ENCODE measurements at regions not wholly inside any gene's neighbourhood (a gene's known extent, or its start where the extent isn't known, plus 50 kb on each side); places are given as distances from the start of the nearest gene placed in this dataset.

- DNase-seq, result no peak
- Histone ChIP-seq H2BK5ac (ENCODE audit: low read depth, low read length, poor library complexity, severe bottlenecking) (no peak overlapping the region), H2BK120ac (ENCODE audit: low read depth, low read length) (no peak overlapping the region), H3K9me1 (ENCODE audit: insufficient read depth, low read length) (no peaks in the 10 kb centered on the region), H2AK9ac (replicated peaks; ENCODE audit: low read depth, low read length, poor library complexity) (no peak overlapping the region), H3K4me3 (ENCODE audit: insufficient read depth, low read depth, low read length) (no peak overlapping the region), H4K8ac (ENCODE audit: low read depth in 2 of 2, low read length in 2 of 2) (no peak overlapping the region), H2BK15ac (ENCODE audit: low read depth, low read length) (no peak overlapping the region), H2AFZ (replicated peaks; ENCODE audit: low read length, poor library complexity) (no peak overlapping the region), H3K14ac (replicated peaks; ENCODE audit: low read depth, low read length) (no peak overlapping the region), H2AK5ac (ENCODE audit: low read depth, low read length) (no peak overlapping the region), H3K36me3 (ENCODE audit: control insufficient read depth, insufficient read depth, low read length) (no peaks in the 10 kb centered on the region), H3K18ac (ENCODE audit: low read depth, low read length) (no peak overlapping the region), H3K79me1 (ENCODE audit: low read depth in 1 of 2, low read length in 2 of 2) (no peaks in the 10 kb centered on the region), H3K4me1 (ENCODE audit: control insufficient read depth, insufficient read depth, low read length) (no peaks in the 10 kb centered on the region), H3K27me3 (ENCODE audit: control insufficient read depth, insufficient read depth, low read length) (no peaks in the 10 kb centered on the region), H3K23ac (ENCODE audit: low read depth, low read length) (no peak overlapping the region), H4K91ac (ENCODE audit: insufficient read depth, low read depth, low read length) (no peak overlapping the region), H3K56ac (ENCODE audit: extremely low read depth, insufficient read depth, low read length) (no peak overlapping the region), H3K27ac (ENCODE audit: insufficient read depth, low read length) (no peak overlapping the region), H3K9ac (ENCODE audit: low read depth, low read length) (no peak overlapping the region), H4K5ac (ENCODE audit: low read depth, low read length) (no peak overlapping the region), H3K4me2 (ENCODE audit: low read depth, low read length) (no peak overlapping the region), H2BK20ac (ENCODE audit: low read depth, low read length) (no peak overlapping the region), H3K9me3 (ENCODE audit: control insufficient read depth, insufficient read depth, low read length) (no peaks in the 10 kb centered on the region), H4K20me1 (ENCODE audit: insufficient read depth, low read length) (no peaks in the 10 kb centered on the region), H3K4ac (ENCODE audit: low read depth, low read length) (no peak overlapping the region)
- WGBS, 2 experiments (ENCODE audit: extremely low coverage in 2 of 2, insufficient read length in 1 of 2), result no CpG with 5 or more reads among the region's 2 CpGs
- CTCF ChIA-PET, result no interaction called here
- intact Hi-C loops (cut with micrococcal nuclease) (no loop called here), in situ Hi-C loops (cut with MboI; ENCODE audit: low sequenced_read_pairs) (no loop called here), dilution Hi-C loops (cut with HindIII; ENCODE audit: low sequenced_read_pairs, unreplicated experiment) (no loop called here)
- BruUV-seq (replicated peaks), result no TSS peak
- ATAC-seq (ENCODE audit: low read depth), result no peak
- no peak for TF ChIP-seq FOS (IDR thresholded peaks at IDR 0.05; ENCODE audit: low read depth, low read length)
- TF ChIP-seq ELK1 (IDR thresholded peaks at IDR 0.05; ENCODE audit: borderline replicate concordance, low read depth, low read length), result no peak
- TF ChIP-seq CTCF (conservative IDR thresholded peaks at IDR 0.05; ENCODE audit: low read depth, low read length), result no peak
- no peak for TF ChIP-seq MAZ (IDR thresholded peaks at IDR 0.05; ENCODE audit: borderline replicate concordance, low read depth, low read length)
- TF ChIP-seq BHLHE40 (IDR thresholded peaks at IDR 0.05; ENCODE audit: low read depth, low read length), result no peak
- no peak for TF ChIP-seq RFX5 (IDR thresholded peaks at IDR 0.05; ENCODE audit: low read depth, low read length)
- TF ChIP-seq NFE2L2 (IDR thresholded peaks at IDR 0.05; ENCODE audit: low read depth, low read length), result no peak
- no peak for TF ChIP-seq MAFK (IDR thresholded peaks at IDR 0.05; ENCODE audit: low read depth, low read length)
- TF ChIP-seq RAD21 (IDR thresholded peaks at IDR 0.05; ENCODE audit: low read length), result no peak
- TF ChIP-seq USF2 (IDR thresholded peaks at IDR 0.05; ENCODE audit: low read depth, low read length), result no peak
- TF ChIP-seq CEBPB (IDR thresholded peaks at IDR 0.05; ENCODE audit: low read depth, low read length), result no peak
- no peak for TF ChIP-seq RCOR1 (IDR thresholded peaks at IDR 0.05; ENCODE audit: insufficient replicate concordance, low read length)
- no peak for TF ChIP-seq SMC3 (IDR thresholded peaks at IDR 0.05; ENCODE audit: low read depth, low read length)
- no peak for TF ChIP-seq POLR2A (IDR thresholded peaks at IDR 0.05; ENCODE audit: low read depth, low read length)
- TF ChIP-seq CHD1 (IDR thresholded peaks at IDR 0.05; ENCODE audit: low read depth, low read length), result no peak
- TF ChIP-seq MXI1 (IDR thresholded peaks at IDR 0.05; ENCODE audit: borderline replicate concordance, low read depth, low read length), result no peak
- POLR2A ChIA-PET (ENCODE audit: unreplicated experiment), result interaction anchor here (0.6 kb wide), 1 partner anchor 11 kb away, joined by 5 read pairs; no protein-coding TSS in a partner anchor
These were observed 251.5 kb downstream of the COX7C start for GRCh38 chr5:86869268-86869667.
